Midbrain (tissue), 1 donor: ENCODE measurements at regions not wholly inside any gene's neighbourhood (a gene's known extent, or its start where the extent isn't known, plus 50 kb on each side); places are given as distances from the start of the nearest gene placed in this dataset.

Experiments used
- DNase-seq: peaks from one replicate; lab custom pipeline; 2025; lab: John Stamatoyannopoulos, UW

- no peak for DNase-seq
These were observed 114.9 kb upstream of the FAM9B start for GRCh38 chrX:9148615-9149399.

GRCh38 chrX:9149501-9150245 lies 115.7 kb upstream of the FAM9B start:
- DNase-seq = no peak

- DNase-seq = no peak
These were observed 117.9 kb upstream of the FAM9B start for GRCh38 chrX:9151772-9152307.

- no peak for DNase-seq
These were observed 119.4 kb upstream of the FAM9B start for GRCh38 chrX:9153300-9153699.

GRCh38 chrX:9158611-9159010 lies 124.7 kb upstream of the FAM9B start:
- no peak for DNase-seq

GRCh38 chrX:9160698-9161329 lies 126.9 kb upstream of the FAM9B start:
- no peak for DNase-seq

GRCh38 chrX:9162698-9163097 lies 128.8 kb upstream of the FAM9B start:
- DNase-seq = no peak

- no peak for DNase-seq
These were observed 129.3 kb upstream of the FAM9B start for GRCh38 chrX:9163214-9163709.

GRCh38 chrX:9164086-9164485 lies 130.2 kb upstream of the FAM9B start:
- no peak for DNase-seq

- DNase-seq = no peak
These were observed 130.9 kb upstream of the FAM9B start for GRCh38 chrX:9164533-9165426.

GRCh38 chrX:9166584-9166944 lies 132.6 kb upstream of the FAM9B start:
- no peak for DNase-seq

GRCh38 chrX:9171841-9172463 lies 138.0 kb upstream of the FAM9B start:
- DNase-seq = no peak

GRCh38 chrX:9172464-9172850 lies 138.5 kb upstream of the FAM9B start:
- no peak for DNase-seq

- no peak for DNase-seq
These were observed 146.7 kb upstream of the FAM9B start for GRCh38 chrX:9180623-9181022.

- DNase-seq = no peak
These were observed 148.1 kb upstream of the FAM9B start for GRCh38 chrX:9182041-9182440.

- no peak for DNase-seq
These were observed 149.6 kb upstream of the FAM9B start for GRCh38 chrX:9183481-9183880.

- DNase-seq = no peak
These were observed 150.3 kb upstream of the FAM9B start for GRCh38 chrX:9184211-9184610.

GRCh38 chrX:9188117-9188516 lies 154.2 kb upstream of the FAM9B start:
- no peak for DNase-seq

GRCh38 chrX:9189286-9189685 lies 155.4 kb upstream of the FAM9B start:
- no peak for DNase-seq

GRCh38 chrX:9191392-9191791 lies 157.5 kb upstream of the FAM9B start:
- DNase-seq = no peak

- DNase-seq = no peak
These were observed 161.4 kb upstream of the FAM9B start for GRCh38 chrX:9195199-9195880.
